Smooth muscle cell (in vitro differentiated cells): ENCODE measurements at regions not wholly inside any gene's neighbourhood (a gene's known extent, or its start where the extent isn't known, plus 50 kb on each side); places are given as distances from the start of the nearest gene placed in this dataset.

Experiments
- DNase-seq: peaks from one replicate; lab custom pipeline; 2025; ENCODE audit not compliant: unreplicated experiment; lab: John Stamatoyannopoulos, UW
- H2AFZ ChIP-seq: fragments of 200-600 bp; sonication (generic); 2 replicates; pipeline ENCODE4 v1.6.0; 2016; ENCODE audit warnings: antibody characterized with exemption, low read depth, mild to moderate bottlenecking
- H3F3A ChIP-seq: fragments of 200-600 bp; sonication (generic); 2 replicates; pipeline ENCODE4 v1.6.0; 2017; ENCODE audit warnings: antibody characterized with exemption, low read depth
- H3K27ac ChIP-seq: fragments of 200-600 bp; sonication (generic); 2 replicates; pipeline ENCODE4 v1.5.1; 2016; ENCODE audit warnings: low read depth, mild to moderate bottlenecking
- H3K27me3 ChIP-seq: fragments of 200-600 bp; sonication (generic); 2 replicates; pipeline ENCODE4 v1.6.1; 2016; ENCODE audit warnings: low read depth, mild to moderate bottlenecking
- H3K36me3 ChIP-seq: fragments of 200-600 bp; sonication (generic); 2 replicates; pipeline ENCODE4 v1.5.1; 2016; ENCODE audit warnings: low read depth
- H3K4me1 ChIP-seq: fragments of 200-600 bp; sonication (generic); 2 replicates; pipeline ENCODE4 v1.5.1; 2016; ENCODE audit warnings: low read depth
- H3K4me2 ChIP-seq: fragments of 200-600 bp; sonication (generic); 2 replicates; pipeline ENCODE4 v1.6.0; 2016; ENCODE audit warnings: mild to moderate bottlenecking
- H3K4me3 ChIP-seq: fragments of 200-600 bp; sonication (generic); 2 replicates; pipeline ENCODE4 v1.5.1; 2016; ENCODE audit warnings: mild to moderate bottlenecking
- H3K79me2 ChIP-seq: fragments of 200-600 bp; sonication (generic); 2 replicates; pipeline ENCODE4 v1.6.0; 2016; ENCODE audit warnings: low read depth, mild to moderate bottlenecking
- H3K9ac ChIP-seq: fragments of 200-600 bp; sonication (generic); 2 replicates; pipeline ENCODE4 v1.6.0; 2016; ENCODE audit warnings: low read depth
- H3K9me3 ChIP-seq: fragments of 200-600 bp; sonication (generic); replicated peaks from 2 replicates; pipeline ENCODE4 v1.5.1; 2016; ENCODE audit warnings: low read depth
- H4K20me1 ChIP-seq: fragments of 200-600 bp; sonication (generic); 2 replicates; pipeline ENCODE4 v1.6.0; 2016; ENCODE audit warnings: low read depth
- CTCF ChIP-seq: fragments of 200-600 bp; sonication (generic); IDR thresholded peaks from 2 replicates; pipeline ENCODE4 v1.5.1; 2017; ENCODE audit warnings: borderline replicate concordance, mild to moderate bottlenecking, antibody characterized with exemption; ENCODE audit not compliant: insufficient read depth, poor library complexity, severe bottlenecking
- WGBS: methylation state at CpG from one replicate; pipeline ENCODE4 v1.1.7; 2016; ENCODE audit warnings: low lambda C conversion rate; 5-methylcytosine and 5-hydroxymethylcytosine counted together

GRCh38 chr11:92554688-92555087, 330.1 kb downstream of the FAT3 start:
- TF ChIP-seq CTCF, result no peak
- 93% methylated on average over 7 of the region's 7 CpGs for WGBS
- no peaks in the 10 kb centered on the region for H3F3A ChIP-seq
- H3K27ac ChIP-seq, result no peak overlapping the region
- no peaks in the 10 kb centered on the region for H3K36me3 ChIP-seq
- H2AFZ ChIP-seq, result no peak overlapping the region
- H3K27me3 ChIP-seq, result no peaks in the 10 kb centered on the region
- H3K9me3 ChIP-seq, result no peaks in the 10 kb centered on the region
- H3K4me2 ChIP-seq, result no peak overlapping the region
- H3K4me1 ChIP-seq, result peaks cover 14% of the 10 kb centered on the region
- no peak overlapping the region for H3K4me3 ChIP-seq
- DNase-seq, result no peak
- H4K20me1 ChIP-seq, result no peaks in the 10 kb centered on the region
- no peak overlapping the region for H3K9ac ChIP-seq
- no peaks in the 10 kb centered on the region for H3K79me2 ChIP-seq

GRCh38 chr11:92556431-92556830, 331.8 kb downstream of the FAT3 start:
- WGBS, result 75% methylated on average over 4 of the region's 4 CpGs
- Histone ChIP-seq H3K27me3 (no peaks in the 10 kb centered on the region), H3K9me3 (no peaks in the 10 kb centered on the region), H3K9ac (no peak overlapping the region), H3F3A (no peaks in the 10 kb centered on the region), H3K79me2 (no peaks in the 10 kb centered on the region), H3K27ac (no peak overlapping the region), H3K36me3 (no peaks in the 10 kb centered on the region), H3K4me3 (no peak overlapping the region), H4K20me1 (no peaks in the 10 kb centered on the region), H2AFZ (no peak overlapping the region), H3K4me1 (no peaks in the 10 kb centered on the region), H3K4me2 (no peak overlapping the region)
- DNase-seq, result no peak
- no peak for TF ChIP-seq CTCF

GRCh38 chr11:92557879-92558278, 333.3 kb downstream of the FAT3 start:
- H3K4me2 ChIP-seq, result no peak overlapping the region
- no peaks in the 10 kb centered on the region for H3K36me3 ChIP-seq
- no peak for TF ChIP-seq CTCF

GRCh38 chr11:92558323-92558722, 333.7 kb downstream of the FAT3 start:
- H3F3A ChIP-seq, result no peaks in the 10 kb centered on the region
- H3K4me3 ChIP-seq, result no peak overlapping the region
- no peak for TF ChIP-seq CTCF
- no peaks in the 10 kb centered on the region for H3K27me3 ChIP-seq
- no peaks in the 10 kb centered on the region for H3K79me2 ChIP-seq
- no peak overlapping the region for H3K27ac ChIP-seq
- no peaks in the 10 kb centered on the region for H3K36me3 ChIP-seq
- H3K9ac ChIP-seq, result no peak overlapping the region
- H3K9me3 ChIP-seq, result no peaks in the 10 kb centered on the region
- H3K4me1 ChIP-seq, result no peaks in the 10 kb centered on the region
- DNase-seq, result no peak
- no peak overlapping the region for H3K4me2 ChIP-seq
- WGBS, result 88% methylated on average over 3 of the region's 3 CpGs
- H2AFZ ChIP-seq, result no peak overlapping the region
- H4K20me1 ChIP-seq, result no peaks in the 10 kb centered on the region

More at GRCh38 chr11:92557879-92558278, 333.3 kb downstream of the FAT3 start:
- Histone ChIP-seq H3K27ac (no peak overlapping the region), H3K79me2 (no peaks in the 10 kb centered on the region), H3K9me3 (no peaks in the 10 kb centered on the region), H4K20me1 (no peaks in the 10 kb centered on the region), H3K27me3 (no peaks in the 10 kb centered on the region), H3F3A (no peaks in the 10 kb centered on the region), H2AFZ (no peak overlapping the region), H3K9ac (no peak overlapping the region), H3K4me3 (no peak overlapping the region), H3K4me1 (no peaks in the 10 kb centered on the region)
- WGBS, result 85% methylated on average over 1 of the region's 1 CpG
- no peak for DNase-seq
